ENCODE measurements at regions not wholly inside any gene's neighbourhood (a gene's known extent, or its start where the extent isn't known, plus 50 kb on each side); places are given as distances from the start of the nearest gene placed in this dataset.
"Not testable (repeated sequence)": the region's sequence is repeated elsewhere in the genome, so short reads cannot be mapped to it uniquely, and the experiment has no call there.

DNA sequence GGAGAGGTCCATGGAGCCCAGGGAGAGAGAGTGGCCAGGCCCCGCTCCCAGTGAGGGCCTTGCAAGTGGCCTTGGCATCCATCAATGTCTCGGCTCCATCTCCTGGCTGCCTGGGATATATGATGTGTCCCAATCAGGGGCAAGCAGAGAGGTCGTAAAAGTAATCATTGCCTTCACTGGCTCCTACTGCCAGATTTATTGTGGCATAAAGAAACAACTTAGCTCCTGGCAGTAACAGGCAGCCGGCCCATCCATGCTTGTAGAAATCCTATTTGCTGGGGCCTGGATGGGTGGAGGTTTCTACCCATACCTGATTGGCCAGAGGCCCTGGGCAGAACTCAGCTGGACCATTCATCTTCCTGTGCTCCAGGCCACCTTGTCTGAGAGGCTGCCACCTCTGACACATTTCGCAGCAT, 272.6 kb downstream of the MATN1 start:
- no peak for DNase-seq

DNA sequence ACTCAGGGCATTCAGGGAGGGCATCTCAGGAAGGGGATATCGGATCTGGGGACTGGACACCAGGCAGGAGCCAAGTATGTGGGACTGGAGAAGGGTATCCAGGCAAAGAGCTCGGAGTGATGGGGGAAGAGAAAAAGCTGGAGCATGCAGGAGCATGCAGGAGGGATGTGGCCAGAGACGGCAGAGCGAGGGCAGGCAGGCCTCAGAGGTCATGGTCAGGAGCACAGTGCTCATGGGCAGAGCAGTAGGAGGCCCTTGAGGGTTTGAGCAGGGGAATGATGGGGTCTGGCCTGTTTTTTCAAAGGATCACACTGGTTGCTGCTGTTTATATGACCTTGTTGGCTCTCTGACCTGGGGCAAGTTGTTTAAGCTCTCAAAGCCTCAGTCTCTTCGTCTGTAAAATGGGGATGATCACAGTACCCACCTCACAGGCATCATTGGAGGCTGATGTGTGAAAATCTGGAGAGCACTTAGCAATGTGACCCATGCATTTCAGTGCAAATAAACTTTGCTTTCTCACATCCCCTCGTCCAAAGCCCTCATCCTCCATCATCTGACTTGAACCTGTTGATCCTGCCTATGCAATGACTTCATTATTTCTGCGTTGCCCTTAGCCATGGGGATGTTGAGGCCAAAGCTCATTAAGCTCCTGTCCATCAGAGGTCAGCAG, 273.1 kb downstream of the MATN1 start:
- no peak for DNase-seq

DNA sequence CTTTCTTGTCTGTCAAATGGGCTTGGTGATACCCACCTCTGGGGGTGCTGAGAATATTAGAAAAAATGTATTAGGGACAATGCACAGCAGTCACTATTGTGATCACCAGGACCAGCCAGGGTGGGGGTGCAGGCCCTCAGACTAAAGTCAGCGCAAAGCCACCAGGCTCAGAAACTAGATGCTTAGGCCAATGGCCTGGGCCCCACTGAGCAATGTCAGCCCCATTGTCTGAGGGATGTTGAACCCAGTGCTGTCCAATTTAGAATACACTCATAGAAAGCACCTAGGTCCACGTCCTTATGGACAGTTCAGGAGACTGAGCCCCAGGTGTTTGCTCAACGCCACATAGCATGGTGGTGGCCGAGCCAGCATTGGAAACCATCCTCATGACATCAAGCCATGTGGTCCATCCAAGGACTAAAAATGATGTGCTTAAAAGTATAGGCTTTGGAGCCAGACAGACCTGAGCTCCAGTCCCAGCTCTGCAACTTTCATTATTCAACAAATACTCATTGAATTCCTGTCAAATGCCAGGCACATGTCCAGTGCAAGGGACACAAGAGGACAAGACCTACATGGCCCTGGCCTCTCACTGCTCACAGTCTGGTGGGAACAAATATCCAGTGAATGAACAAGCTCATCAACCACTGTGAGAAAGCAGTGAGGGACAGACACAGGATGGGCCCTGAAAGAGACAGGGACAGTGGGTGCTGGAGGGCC, 273.8 kb downstream of the MATN1 start:
- DNase-seq, result no peak

DNA sequence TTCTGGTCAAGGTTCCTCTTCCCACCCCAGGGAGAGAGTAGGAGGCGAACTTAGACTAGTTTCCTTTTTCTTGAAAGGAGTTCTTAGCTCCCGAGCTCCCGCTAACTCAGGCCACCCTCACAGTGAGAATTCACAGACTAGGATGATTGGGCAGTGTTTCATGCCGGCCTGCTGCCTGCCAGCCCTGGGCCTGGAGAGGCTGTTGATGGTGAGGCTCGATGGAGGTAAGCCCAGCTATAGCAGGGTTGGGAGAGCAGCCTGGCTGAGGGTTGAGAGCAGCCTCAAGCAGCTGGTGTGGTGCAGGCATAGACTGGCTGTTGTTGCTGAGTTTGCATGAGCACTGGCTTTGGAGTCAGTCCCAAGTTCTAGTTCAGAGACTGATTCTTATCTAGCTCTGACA, 274.4 kb downstream of the MATN1 start:
- no peak for DNase-seq

DNA sequence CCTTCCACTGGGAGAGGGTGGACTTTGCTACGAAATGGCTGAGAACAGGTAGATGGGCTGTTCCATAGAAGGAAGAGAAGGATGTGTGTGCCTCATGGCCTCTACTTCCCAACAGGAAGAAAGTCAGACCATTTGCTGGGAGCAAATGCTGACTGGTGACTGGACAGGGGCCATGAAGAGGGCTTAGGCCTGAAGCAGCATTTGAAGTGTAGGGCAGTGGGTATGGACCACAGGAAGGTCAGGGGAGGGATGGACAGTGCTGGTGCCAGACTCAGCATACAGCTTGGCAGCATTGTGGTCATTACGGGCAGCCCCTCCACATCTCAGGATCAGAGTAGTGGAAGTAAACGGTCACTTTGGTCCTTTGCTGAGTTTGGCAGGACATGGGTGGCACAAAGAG, 275.7 kb downstream of the MATN1 start:
- no peak for DNase-seq

DNA sequence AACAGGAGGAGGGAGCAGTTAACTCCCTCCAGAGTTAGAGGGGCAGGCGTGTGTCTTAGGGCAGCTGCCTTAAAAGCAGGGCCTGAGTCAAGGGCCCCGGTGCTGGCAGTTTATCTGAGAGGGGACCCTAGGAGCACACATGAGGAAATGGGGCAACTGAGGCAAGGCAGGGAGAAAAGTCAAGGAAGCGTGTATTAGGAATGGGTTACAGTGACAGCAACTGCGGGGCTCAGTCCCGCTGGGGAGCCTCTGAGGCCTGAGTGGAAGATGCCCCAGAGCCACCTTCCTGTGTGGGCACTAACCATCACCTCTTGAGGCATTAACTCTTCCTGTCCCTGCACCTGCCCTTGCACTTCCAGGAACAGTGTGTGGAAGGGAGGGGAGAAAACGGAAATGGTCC, 276.3 kb downstream of the MATN1 start:
- DNase-seq, result no peak

DNA sequence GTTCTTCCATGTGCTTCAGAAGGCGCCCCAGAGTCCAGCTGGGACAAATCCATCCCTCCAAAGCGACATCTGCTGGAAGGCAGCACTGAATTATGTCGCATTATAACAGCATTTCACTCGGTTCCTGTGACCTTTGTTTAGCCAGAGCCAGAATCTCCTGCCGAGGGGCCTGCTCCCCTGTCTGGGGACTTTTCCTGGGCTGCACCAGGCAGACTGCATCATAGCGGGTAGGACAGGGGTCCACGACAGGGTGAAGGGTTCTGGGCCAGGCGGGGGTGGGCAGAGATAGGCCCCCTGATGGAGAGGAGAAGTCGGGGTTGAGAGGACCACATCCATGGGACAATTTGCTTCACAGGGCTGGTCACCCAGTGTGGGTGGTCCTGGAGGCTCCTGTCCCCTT, 276.9 kb downstream of the MATN1 start:
- no peak for DNase-seq

DNA sequence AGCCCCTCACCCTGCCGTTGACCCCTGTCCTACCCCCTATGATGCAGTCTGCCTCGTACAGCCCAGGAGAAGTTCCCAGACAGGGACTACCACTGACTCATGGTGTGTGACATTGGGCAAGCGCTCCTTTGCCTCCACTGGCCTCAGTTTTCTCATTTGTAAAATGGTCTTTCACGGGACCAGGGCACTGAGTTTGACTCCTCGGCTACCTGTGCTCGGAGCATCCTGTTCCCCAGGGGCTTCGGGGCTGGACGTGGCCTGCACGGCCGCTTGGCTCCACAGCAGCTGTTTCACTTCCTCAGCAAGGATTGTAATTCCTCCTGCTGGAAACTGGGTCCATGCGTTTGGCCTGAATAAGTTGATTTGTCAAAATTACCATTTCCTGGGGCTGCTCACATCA, 277.3 kb downstream of the MATN1 start:
- no peak for DNase-seq

DNA sequence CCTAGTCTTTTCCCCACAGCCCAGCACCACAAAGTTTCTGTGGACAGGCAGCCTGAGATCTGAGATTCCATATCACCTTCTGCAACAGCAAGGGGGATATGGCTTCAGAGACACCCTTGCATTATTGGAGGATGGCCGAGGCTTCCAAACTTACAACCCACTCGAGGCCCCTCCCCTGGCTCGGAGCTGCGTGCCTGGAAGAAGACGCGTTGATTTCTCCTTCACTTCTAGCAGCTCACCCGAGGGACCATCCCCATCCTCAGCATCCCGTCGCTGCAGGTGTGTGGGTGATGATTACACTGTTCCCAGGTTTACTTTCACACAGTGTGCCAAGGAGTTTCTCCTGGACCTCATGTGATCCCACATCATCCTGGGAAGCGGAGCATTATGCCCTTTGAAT, 277.9 kb downstream of the MATN1 start:
- DNase-seq, result no peak

DNA sequence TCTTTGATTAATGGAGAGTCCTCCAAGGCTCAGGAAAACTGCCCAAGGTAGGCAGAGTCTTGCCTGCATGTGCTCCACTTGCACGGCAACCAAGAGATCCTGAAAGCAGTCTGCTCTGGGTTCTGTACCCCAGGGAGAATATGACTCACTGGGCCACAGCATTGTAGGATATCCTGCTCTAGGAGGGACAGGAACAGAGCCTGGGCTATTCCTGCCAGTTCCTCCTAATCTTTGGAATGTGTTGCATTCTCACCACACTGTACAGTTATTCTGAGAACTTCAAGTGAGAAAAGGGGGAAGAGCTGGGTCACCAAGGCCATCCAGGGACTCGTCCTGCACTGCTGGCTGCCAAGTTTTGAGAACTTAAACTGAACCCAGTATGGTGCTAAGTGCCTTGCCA, 278.5 kb downstream of the MATN1 start:
- no peak for DNase-seq

DNA sequence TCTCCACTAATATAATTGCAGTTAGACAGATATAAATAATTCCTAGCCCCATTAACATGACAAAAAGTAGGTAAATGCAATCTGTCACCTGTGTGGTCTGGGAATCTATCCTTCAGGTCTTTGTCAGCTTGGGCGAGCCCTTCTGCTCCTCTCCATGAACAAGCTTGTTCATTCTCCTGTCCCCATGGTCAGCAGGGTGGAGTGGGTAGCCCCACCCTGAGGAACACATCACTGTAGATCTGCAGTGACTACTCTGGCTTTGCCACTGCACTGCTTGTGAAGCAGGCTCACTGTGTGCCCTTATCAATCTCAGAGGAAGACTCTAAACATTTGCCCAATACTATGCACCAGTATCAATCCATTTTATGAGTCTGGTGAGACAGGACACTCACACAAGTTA, 279.0 kb downstream of the MATN1 start:
- DNase-seq, result no peak

DNA sequence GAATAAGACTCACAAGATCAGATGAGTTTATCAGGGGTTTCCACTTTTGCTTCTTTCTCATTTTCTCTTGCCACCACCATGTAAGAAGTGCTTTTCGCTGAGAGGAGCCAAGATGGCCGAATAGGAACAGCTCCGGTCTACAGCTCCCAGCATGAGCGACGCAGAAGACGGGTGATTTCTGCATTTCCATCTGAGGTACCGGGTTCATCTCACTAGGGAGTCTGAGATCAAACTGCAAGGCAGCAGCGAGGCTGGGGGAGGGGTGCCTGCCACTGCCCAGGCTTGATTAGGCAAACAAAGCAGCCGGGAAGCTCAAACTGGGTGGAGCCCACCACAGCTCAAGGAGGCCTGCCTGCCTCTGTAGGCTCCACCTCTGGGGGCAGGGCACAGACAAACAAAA, 285.1 kb downstream of the MATN1 start:
- DNase-seq, result not testable (repeated sequence)

DNA sequence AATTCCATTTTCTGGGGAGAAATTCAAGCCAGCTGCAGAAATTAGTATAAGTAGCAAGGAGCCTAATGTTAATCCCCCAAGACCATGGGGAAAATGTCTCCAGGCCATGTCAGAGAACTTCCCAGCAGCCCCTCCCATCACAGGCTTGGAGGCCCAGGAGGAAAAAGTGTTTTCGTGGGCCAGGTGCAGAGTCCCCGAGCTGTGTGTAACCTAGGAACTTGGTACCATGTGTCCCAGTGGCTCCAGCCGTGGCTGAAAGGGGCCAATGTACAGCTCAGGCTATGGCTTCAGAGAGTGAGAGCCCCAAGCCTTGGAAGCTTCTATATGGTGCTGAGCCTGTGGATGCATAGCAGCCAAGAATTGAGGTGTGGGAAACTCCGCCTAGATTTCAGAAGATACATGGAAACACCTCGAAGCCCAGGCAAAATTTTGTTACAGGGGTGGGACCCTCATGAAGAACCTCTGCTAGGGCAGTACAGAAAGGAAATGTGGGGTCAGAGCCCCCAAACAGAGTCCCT, 286.3 kb downstream of the MATN1 start:
- no peak for DNase-seq

DNA sequence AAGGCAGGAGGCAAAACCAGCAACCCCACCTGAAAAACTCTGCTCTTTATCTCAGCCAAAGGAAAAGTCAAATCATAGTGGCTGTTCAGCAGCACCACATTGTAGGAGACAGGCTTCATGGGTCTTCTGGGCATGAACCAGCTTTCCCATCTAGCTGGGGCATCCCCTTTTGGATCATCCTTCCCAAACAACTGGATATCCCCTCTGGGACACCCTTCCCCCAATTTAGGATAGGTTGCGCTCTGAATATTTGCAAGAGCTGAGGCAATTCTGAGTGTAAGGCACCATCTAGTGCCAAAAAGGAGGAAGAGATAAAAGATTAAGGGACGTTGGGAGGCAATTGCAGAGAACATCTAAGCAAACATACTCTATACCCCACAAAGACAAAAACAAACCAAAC, 295.8 kb downstream of the MATN1 start:
- DNase-seq, result no peak

DNA sequence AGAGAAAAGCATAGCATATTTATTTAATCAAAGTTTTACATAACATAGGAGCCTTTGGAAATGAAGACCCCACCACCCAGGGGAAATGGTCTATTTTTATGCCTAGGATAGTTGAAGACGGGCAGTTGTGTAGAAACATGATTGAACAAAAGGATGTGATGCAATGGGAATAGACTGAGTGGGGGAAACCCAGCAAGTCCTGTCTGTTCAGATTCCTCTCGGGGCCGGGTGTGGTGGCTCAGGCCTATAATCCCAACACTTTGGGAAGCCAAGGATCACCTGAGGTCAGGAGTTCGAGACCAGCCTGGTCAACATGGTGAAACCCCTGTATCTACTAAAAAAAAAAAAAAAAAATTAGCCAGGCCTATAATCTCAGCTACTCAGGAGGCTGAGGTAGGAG, 298.3 kb downstream of the MATN1 start:
- DNase-seq, result no peak

DNA sequence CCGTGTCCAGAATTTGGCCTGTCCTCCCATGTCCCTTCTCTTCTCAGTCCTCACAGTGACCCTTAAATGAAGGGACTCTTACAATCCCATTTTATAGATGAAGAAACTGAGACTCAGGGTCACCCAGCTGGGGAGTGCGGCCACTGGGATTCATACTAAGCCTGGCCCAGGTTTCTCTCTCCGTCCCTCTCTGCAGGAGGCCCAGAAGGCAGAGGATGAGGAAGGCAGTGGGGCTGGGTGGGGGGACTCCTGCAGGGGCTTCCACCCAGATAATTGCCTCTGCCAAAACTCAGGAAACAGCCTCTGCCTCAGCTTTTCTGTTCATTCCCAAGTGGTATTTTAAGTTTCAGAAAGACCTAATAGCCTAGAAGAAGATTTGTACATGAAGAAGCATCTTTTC, 299.8 kb downstream of the MATN1 start:
- no peak for DNase-seq

DNA sequence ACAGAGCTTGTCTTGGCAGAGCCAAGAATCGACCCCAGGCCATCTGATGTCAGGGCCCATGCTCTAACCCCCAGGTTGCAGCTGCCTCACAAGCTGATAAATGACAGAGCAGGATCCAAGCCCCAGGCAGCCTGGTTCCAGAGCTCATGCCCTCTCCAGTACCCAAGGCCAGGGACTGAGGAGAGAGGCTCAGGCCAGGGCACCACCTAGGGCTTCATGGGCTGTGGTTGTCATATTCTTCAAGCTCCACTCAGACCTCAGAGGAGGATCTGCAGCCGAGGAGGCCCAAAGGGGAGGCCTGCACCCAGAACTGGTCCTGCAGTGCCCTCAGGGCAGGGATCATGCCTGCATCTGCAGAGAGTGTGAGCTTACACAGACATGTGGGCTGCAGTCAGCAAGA, 301.1 kb downstream of the MATN1 start:
- no peak for DNase-seq

DNA sequence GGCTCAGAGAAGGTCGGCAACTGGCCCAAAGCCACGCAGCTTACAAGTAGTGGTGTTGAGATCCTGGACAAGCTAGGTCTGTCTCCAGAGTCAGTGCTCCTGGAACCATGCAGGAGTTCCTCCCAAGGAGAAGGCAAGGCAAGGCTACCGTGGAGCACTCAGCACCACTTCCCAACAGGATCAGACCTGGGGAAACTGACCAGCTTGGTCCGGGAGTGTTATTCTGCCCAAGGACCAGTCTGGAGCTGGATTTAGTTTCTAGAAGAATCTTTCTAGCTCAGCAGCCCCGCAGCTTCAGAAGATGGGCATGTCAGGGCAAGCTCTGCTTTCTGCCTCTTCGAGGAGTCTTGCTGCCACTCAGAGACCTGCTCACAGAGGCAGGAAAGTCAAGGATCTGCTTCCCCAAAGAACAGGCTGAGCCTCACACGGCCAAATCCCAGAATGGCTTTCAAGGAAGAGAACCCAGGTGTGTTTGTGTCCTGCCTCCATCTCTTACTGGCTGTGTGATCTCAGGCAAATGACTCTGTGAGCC, 302.8 kb downstream of the MATN1 start:
- no peak for DNase-seq

DNA sequence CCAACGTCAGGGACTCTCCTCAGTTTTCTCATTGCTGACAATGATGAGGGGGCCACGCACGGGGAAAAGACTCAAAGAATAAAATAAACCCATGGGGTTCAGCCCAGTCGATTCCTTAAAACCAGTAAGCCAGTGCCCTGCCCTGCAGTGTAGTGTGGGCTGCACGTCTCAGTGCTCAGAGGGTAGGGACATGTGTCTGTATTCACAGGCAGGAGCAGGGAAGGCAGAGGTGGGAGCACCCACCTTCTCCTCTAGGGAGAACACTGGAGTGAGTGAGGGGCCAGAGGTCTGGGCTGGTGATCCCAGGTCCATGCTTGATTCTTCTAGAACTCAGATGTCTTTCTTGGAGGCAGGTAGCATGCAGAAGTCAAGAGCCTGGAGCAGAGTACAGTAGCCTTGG, 303.6 kb downstream of the MATN1 start:
- DNase-seq, result no peak

DNA sequence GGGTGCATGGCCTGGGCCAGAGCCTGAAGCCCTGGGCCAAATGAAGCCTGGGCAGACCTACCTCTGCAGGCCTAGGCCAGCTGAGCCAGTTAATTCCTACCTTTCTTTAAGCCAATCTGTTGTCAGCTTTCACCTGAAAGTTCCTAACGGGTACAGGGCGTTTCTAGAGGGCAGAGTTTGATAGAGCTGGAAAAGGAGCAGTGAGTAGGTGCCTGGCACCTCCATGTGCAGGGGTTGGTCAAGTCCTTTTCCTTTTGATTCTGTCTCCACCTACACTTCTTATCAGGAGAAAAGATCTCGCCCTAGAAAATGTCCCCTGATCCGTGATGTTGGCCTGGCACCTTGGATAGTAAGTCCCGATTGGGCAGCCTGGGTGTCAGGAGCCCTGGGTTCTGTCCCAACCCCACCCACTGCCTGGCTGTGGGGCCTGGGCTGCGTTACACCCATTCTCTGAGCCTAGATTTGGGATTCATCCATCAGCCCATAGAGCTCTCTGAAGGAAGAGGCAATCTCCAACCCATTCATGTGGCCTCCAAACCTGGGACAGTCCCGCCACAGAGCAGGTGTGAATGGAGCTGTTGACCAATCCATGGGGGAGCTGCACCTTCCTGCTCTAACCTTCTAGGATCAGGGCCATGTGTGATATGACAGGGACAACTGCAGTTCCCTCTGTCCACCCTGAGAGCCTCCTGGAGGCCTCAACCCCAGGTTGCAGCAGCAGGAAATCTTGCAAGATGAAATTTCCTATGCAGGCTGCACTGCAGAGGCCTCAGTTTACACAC, 304.3 kb downstream of the MATN1 start:
- no peak for DNase-seq

DNA sequence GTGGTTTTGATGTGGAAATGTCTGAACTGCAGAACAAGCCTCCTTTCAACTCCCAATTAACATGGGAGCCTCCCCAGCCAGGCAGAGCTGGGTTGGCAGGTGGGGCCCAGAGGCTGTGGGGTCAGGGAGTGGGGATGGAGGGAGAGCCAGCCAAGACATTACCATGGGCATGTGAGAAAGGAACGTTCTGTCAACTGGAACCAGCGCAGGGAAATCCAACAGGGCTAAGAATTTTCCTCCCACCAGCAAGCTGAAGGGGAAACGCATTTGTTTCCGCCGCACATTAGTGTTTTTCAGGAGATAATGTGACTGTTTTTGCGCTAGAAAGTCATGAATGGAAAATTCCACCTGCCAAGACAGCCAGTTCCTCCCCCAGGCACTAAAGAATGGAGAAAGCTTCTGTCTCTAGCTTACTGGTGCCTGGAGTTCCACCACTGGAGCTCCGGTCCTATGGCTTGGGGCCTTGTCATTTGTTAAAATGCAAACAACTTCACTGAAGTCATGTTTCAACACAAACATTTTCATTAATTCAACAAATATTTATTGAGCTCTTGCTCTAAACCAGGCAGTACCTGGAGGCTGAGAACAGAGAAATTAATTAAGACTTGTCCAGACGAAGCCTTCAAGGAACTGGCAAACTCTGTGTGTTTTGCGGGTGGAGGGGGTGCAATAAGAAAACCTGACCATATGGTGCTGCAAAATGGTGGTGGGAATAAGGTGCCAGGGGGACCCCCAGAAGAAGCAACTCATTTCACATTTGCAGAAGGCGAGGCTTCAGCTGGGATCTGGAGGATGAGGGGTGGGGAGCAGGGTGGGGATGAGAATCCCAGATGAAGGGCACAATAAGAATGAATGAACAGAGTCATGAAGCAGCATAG, 305.1 kb downstream of the MATN1 start:
- no peak for DNase-seq

DNA sequence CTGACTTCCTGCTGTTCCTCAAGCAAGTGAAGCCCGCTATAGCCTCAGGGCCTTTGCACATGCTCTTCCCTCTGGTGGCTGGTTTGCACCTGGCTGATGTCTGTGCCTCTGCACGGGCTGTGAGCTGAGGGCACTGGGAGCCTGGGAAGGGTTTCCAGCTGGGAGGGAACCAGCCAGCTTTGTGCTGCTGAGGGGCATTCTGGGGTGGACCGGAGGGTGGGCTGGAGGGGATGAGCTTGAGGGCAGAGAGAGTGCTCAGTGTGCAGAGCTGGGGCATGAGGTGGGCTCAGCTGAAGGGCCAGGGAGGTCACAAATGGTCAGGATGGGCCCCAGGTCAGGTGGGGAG, 305.7 kb downstream of the MATN1 start:
- DNase-seq, result no peak

Measured in stimulated activated CD4-positive, alpha-beta T cell treated with anti-CD3 and anti-CD28 coated beads, Interleukin-4, amount 100 ng/mL, for 4 hours (primary cell).